HepG2 (cell line): ENCODE measurements at regions not wholly inside any gene's neighbourhood (a gene's known extent, or its start where the extent isn't known, plus 50 kb on each side); places are given as distances from the start of the nearest gene placed in this dataset.

ENCODE experiments used
- ARNTL ChIP-seq: sonication (generic); formaldehyde crosslinking; IDR thresholded peaks from 2 replicates; pipeline ENCODE4 v1.4.0; 2020; ENCODE audit warnings: mild to moderate bottlenecking, missing genetic modification reagents
- CHD2 ChIP-seq: IDR thresholded peaks from 2 replicates; pipeline ENCODE4 v1.6.1; 2011; ENCODE audit warnings: low read depth, low read length, improper control_type of control experiment
- EP300 ChIP-seq, 3 experiments: sonication (generic) in 1 of 3; formaldehyde crosslinking in 1 of 3; IDR thresholded peaks; 2 replicates each; pipeline versions ENCODE4 v1.5.1 to v1.6.1; 2011 to 2020; ENCODE audit warnings: low read depth in 2 of 3, low read length in 2 of 3, borderline replicate concordance in 1 of 3, improper control_type of control experiment in 1 of 3, mild to moderate bottlenecking in 1 of 3, missing genetic modification reagents in 1 of 3, moderate library complexity in 1 of 3
- IKZF4 ChIP-seq: sonication (generic); formaldehyde crosslinking; IDR thresholded peaks from 2 replicates; pipeline ENCODE4 v1.5.1; 2020; ENCODE audit warnings: borderline replicate concordance, mild to moderate bottlenecking, low read depth, missing genetic modification reagents; ENCODE audit errors: not compliant biosample characterization
- JUND ChIP-seq: sonication (generic); formaldehyde crosslinking; IDR thresholded peaks from 2 replicates; pipeline ENCODE4 v1.8.0; 2022; ENCODE audit warnings: mild to moderate bottlenecking, missing genetic modification reagents
- NCOA2 ChIP-seq: sonication (generic); formaldehyde crosslinking; IDR thresholded peaks from 2 replicates; pipeline ENCODE4 v1.8.0; 2022; ENCODE audit warnings: inconsistent platforms
- PCBP2 ChIP-seq: fragments of 200-400 bp; formaldehyde crosslinking; optimal IDR thresholded peaks from 2 replicates; pipeline ENCODE3; 2018; ENCODE audit warnings: low read length, low read depth; ENCODE audit not compliant: poor library complexity, severe bottlenecking
- POLR2AphosphoS5 ChIP-seq: IDR thresholded peaks from 2 replicates; pipeline ENCODE4 v1.6.1; 2012; ENCODE audit warnings: low read depth, low read length
- PTBP1 ChIP-seq: fragments of 200-400 bp; formaldehyde crosslinking; IDR thresholded peaks from 2 replicates; pipeline ENCODE4 v1.6.1; 2018; ENCODE audit warnings: low read length, low read depth; ENCODE audit not compliant: poor library complexity, severe bottlenecking
- TEAD2 ChIP-seq: sonication (generic); formaldehyde crosslinking; IDR thresholded peaks from 2 replicates; pipeline ENCODE4 v1.9.0; 2021; ENCODE audit warnings: missing genetic modification reagents
- ZNF660 ChIP-seq: sonication (generic); formaldehyde crosslinking; IDR thresholded peaks from 2 replicates; pipeline ENCODE4 v1.5.1; 2020; ENCODE audit warnings: mild to moderate bottlenecking, low read depth, missing genetic modification reagents, borderline replicate concordance
- ZNF775 ChIP-seq: sonication (generic); formaldehyde crosslinking; IDR thresholded peaks from 2 replicates; pipeline ENCODE4 v1.4.0; 2020; ENCODE audit warnings: missing genetic modification reagents, mild to moderate bottlenecking, moderate library complexity, borderline replicate concordance
- TF ChIP-seq, protein P1 (sequence below): sonication (generic); formaldehyde crosslinking; IDR thresholded peaks from 2 replicates; pipeline ENCODE4 v1.4.0; 2020; ENCODE audit warnings: missing genetic modification reagents
- TF ChIP-seq, protein P2 (sequence below), 2 experiments: fragments of 450-650 bp in 1 of 2; sonication (generic) in 1 of 2; formaldehyde crosslinking in 1 of 2; IDR thresholded peaks; 2 replicates each; pipeline versions ENCODE4 v1.6.1 to v1.8.0; 2016 to 2022; ENCODE audit warnings: antibody characterized with exemption in 1 of 2, mild to moderate bottlenecking in 1 of 2, missing genetic modification reagents in 1 of 2

DNA sequence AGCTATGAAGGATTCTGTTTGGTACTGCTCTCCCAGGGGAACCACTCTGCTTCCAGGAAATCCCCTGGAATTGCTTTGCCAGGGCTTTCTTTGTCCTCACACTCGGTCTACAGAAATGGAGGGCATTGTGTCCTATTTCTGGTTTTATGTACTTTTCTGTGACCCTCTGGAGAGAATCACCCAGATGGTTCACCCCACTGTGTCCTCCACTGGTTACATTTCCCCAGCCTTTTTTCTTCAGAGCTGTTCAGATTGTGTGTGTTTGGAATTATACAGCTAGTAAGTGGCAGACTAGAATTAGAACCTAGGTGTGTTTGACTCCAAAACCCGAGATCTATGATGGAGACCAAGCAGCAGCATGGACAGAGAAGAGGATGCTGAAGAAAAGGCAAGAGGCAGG is 80.8 kb downstream of the CD164 start:
- TF ChIP-seq CHD2 (no peak), PCBP2 (no peak), POLR2AphosphoS5 (no peak), ZNF775 (CRISPR knock-in tag) (no peak), TEAD2 (CRISPR knock-in tag) (no peak), ARNTL (CRISPR knock-in tag) (no peak), EP300 (IDR thresholded peaks at IDR 0.05; ENCODE audit: low read depth in 2 of 2, low read length in 2 of 2) (no peak), EP300 (CRISPR knock-in tag; IDR thresholded peaks at IDR 0.05; ENCODE audit: borderline replicate concordance) (no peak), NCOA2 (CRISPR knock-in tag) (no peak), PTBP1 (no peak), IKZF4 (CRISPR knock-in tag) (no peak), ZNF660 (no peak), JUND (CRISPR knock-in tag) (no peak)
- TF ChIP-seq, protein P1, sequence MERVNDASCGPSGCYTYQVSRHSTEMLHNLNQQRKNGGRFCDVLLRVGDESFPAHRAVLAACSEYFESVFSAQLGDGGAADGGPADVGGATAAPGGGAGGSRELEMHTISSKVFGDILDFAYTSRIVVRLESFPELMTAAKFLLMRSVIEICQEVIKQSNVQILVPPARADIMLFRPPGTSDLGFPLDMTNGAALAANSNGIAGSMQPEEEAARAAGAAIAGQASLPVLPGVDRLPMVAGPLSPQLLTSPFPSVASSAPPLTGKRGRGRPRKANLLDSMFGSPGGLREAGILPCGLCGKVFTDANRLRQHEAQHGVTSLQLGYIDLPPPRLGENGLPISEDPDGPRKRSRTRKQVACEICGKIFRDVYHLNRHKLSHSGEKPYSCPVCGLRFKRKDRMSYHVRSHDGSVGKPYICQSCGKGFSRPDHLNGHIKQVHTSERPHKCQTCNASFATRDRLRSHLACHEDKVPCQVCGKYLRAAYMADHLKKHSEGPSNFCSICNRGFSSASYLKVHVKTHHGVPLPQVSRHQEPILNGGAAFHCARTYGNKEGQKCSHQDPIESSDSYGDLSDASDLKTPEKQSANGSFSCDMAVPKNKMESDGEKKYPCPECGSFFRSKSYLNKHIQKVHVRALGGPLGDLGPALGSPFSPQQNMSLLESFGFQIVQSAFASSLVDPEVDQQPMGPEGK = no peak
- TF ChIP-seq, protein P2, sequence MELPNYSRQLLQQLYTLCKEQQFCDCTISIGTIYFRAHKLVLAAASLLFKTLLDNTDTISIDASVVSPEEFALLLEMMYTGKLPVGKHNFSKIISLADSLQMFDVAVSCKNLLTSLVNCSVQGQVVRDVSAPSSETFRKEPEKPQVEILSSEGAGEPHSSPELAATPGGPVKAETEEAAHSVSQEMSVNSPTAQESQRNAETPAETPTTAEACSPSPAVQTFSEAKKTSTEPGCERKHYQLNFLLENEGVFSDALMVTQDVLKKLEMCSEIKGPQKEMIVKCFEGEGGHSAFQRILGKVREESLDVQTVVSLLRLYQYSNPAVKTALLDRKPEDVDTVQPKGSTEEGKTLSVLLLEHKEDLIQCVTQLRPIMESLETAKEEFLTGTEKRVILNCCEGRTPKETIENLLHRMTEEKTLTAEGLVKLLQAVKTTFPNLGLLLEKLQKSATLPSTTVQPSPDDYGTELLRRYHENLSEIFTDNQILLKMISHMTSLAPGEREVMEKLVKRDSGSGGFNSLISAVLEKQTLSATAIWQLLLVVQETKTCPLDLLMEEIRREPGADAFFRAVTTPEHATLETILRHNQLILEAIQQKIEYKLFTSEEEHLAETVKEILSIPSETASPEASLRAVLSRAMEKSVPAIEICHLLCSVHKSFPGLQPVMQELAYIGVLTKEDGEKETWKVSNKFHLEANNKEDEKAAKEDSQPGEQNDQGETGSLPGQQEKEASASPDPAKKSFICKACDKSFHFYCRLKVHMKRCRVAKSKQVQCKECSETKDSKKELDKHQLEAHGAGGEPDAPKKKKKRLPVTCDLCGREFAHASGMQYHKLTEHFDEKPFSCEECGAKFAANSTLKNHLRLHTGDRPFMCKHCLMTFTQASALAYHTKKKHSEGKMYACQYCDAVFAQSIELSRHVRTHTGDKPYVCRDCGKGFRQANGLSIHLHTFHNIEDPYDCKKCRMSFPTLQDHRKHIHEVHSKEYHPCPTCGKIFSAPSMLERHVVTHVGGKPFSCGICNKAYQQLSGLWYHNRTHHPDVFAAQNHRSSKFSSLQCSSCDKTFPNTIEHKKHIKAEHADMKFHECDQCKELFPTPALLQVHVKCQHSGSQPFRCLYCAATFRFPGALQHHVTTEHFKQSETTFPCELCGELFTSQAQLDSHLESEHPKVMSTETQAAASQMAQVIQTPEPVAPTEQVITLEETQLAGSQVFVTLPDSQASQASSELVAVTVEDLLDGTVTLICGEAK (IDR thresholded peaks at IDR 0.05) = no peak
- TF ChIP-seq, protein P2 (CRISPR knock-in tag; IDR thresholded peaks at IDR 0.05) = no peak
